ENCODE measurements at regions not wholly inside any gene's neighbourhood (a gene's known extent, or its start where the extent isn't known, plus 50 kb on each side); places are given as distances from the start of the nearest gene placed in this dataset.

GRCh38 chr5:125584140-125584520 is 837.7 kb upstream of the ZNF608 start:
- DNase-seq = no peak

DNA sequence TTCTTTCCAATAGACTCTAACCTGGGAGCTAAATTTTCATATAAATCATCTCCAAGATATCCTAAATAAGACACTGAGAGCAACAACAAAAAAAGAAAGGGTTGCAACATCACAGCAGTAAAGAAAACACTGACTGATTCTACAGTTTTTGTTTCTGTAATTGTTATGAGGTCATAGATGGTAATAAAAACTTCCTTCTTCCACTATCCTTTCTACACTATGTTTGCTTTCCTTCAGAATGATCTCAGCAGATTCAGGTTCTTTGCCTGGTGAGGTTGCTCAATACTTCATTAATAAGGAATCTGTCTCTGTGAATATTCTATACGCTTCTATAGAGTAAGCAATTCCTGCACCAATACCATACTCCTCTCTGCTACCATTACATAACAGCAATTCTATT is 835.6 kb upstream of the GRAMD2B start:
- DNase-seq = no peak

- DNase-seq = no peak
Measured at GRCh38 chr5:125592856-125593255, 830.4 kb upstream of the GRAMD2B start.

DNA sequence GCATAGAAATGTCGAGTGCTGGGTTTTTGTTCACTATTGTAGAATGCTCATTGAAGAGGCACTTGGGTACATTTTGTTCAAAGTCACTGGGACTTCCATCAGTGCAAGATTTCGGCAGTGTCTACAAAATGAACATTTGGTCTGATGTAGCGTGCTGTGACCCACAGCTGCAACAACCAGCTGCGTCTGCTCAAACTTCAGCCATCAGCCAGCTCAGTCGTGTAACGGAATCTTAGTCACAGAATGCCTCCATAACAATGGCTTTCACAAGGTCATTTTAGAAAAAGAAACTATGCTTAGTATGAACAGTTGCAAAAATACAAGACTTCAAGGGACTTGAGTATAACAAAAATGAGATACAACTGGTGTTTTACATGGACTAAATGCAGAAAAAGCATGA is 828.1 kb upstream of the GRAMD2B start:
- no peak for DNase-seq

DNA sequence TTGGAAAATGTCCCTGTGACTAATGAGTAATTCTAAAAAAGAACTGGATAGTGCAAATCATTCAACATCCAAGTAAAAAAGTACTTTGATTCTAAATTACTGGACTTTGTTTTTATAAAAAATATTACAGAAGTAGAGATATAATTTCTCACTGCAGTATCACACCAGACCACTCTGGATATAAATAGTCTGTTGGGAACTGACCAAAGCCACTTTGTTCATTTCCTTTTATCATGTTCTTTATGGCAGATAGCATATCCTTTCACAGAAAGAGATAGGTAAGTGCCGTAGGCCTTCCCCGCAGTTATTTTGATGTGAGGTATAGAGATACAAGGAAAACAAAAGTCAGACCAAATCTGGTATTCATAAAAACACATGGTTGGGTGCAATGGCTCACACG is 827.4 kb upstream of the GRAMD2B start:
- no peak for DNase-seq

DNA sequence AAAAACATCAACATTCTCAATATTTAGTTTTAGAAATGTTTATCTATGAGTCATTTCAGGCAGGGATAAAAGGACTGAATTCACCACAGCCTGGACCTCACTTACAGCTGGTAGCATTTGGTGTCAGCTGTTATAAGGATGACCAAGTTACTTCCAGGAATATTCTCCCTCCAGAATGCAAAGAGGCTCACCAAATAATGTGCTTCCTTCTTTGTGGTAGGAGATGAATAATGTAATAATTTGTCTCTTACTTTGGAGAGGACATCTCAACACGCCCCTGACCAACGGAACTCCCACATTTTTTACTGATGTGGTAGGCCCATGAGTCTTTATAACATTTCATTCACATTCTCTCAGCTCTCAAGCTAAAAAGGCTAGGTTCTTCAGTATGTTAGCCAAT is 825.9 kb upstream of the GRAMD2B start:
- no peak for DNase-seq

DNA sequence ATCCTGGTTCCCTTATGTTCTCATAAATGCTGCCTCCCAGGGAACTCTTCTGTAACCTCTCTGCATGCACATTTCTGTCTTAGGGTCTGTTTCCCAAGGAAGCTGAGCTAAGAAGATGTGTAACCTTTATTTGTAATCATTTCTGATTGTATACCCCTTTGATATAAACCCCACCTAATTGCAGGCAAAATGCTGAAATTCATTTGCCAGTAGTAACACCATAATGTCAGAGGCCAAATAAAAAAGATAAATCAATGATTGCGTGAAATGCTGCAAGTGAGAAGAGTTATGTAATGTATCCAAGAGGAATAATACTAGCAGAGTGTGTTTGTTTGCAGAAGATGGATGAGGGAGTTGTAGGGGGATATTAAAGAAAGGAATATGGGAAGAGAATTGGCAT is 822.6 kb upstream of the GRAMD2B start:
- no peak for DNase-seq

GRCh38 chr5:125602184-125602583 is 821.0 kb upstream of the GRAMD2B start:
- DNase-seq = no peak

- no peak for DNase-seq
Measured at GRCh38 chr5:125603321-125603720, 819.9 kb upstream of the GRAMD2B start.

GRCh38 chr5:125604104-125604503 is 819.1 kb upstream of the GRAMD2B start:
- no peak for DNase-seq

DNA sequence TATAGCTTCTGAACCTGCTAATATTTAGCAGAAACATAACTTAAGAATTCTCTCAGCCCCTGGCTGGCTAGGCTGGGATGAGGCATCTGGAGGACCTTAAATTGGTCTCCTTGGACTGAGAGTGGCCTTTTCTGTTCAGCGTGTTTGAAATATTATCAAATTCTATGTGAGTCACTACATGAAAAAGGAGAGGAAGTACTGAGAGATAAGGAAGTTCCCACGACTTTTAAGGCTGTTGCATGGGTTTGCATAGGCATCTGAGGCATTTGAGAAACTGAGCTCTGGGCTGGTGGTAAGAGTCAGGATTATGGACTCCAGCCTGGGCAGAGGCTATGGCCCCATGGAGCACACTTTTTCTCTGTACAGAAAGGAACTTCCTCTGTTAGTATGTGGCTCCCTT is 816.2 kb upstream of the GRAMD2B start:
- DNase-seq = no peak

- no peak for DNase-seq
Measured at GRCh38 chr5:125609011-125609410, 814.2 kb upstream of the GRAMD2B start.

GRCh38 chr5:125610892-125611291 is 812.3 kb upstream of the GRAMD2B start:
- no peak for DNase-seq

GRCh38 chr5:125611541-125611940 is 811.7 kb upstream of the GRAMD2B start:
- no peak for DNase-seq

DNA sequence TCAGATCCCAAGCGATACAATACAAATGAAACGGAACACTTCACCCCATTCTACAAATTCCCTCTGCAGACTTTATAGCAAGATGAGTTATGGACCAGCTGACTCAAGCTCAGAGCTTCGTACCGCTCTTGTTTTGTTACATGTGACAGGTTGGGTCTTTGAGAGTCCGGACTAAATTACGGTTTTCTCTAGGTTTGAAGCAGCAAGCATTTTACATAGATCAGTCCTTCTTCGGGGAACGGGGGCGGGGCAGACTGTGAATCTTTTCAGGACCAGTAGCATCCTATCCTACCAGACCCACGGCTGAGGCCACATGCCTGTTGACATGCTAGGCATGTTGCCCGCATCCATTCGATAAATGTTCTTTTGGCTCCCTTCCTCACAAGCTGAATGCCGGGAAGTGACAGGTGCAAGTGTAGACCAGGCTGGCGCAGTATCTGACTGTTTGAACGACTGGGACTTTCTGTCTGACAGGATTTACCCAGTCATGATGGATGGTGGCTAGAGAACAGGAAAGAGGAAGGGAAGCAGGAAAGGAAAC is 811.0 kb upstream of the GRAMD2B start:
- no peak for DNase-seq

- DNase-seq = no peak
Measured at GRCh38 chr5:125612776-125613175, 810.4 kb upstream of the GRAMD2B start.

GRCh38 chr5:125630237-125630636 is 793.0 kb upstream of the GRAMD2B start:
- no peak for DNase-seq

GRCh38 chr5:125633523-125633922 is 789.7 kb upstream of the GRAMD2B start:
- no peak for DNase-seq

DNA sequence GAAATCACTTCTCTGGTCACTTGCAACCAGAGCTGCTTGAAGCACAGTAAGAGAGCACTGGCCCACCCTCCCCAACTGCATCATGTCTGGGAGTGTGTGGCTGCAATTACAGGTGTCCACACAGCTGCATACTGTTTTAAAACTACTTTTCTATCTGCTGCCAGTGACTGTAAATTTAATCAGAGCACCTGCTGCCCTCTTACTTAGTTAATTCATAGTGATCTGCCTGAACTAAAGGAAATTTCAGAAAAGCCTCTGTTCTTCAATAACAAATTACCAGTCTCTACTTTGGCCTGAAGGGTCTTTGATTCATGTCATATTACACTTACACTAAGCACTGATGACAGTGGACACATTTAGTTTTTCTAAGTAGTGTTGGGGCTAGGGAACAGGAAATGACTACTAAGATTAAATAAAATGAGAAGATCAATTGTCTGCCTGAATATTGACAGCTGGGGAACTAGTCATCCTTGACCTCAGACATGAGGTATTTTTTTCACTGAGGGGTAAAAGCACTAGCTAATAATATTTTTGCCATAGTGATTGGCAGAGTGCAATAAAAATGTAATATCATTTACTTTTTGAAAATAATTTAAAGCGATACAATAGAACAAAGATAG is 788.9 kb upstream of the GRAMD2B start:
- DNase-seq = no peak

- DNase-seq = no peak
Measured at GRCh38 chr5:125639858-125640257, 783.4 kb upstream of the GRAMD2B start.

GRCh38 chr5:125652761-125653160 is 770.4 kb upstream of the GRAMD2B start:
- no peak for DNase-seq

DNA sequence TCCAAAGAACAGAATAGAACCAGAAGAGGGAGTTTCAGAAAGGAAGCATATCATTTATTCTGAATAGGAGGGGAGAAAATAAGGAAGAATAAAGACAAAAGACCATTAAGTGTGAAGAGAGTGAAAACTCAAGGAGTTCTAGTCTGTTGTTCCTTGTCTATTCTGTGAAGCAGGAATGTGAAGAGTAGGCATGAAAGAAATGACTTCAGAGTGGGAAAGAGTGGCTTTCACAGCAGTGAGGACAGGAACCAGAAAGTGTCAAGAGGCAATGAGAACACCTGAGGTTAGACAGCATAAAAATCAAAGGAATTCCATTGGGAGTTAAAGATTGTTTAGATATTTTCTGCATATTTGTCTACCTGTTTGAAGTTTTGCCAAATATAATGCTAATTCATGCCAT is 768.8 kb upstream of the GRAMD2B start:
- DNase-seq = no peak

- no peak for DNase-seq
Measured at GRCh38 chr5:125655156-125655555, 768.1 kb upstream of the GRAMD2B start.

GRCh38 chr5:125657936-125658335 is 765.3 kb upstream of the GRAMD2B start:
- no peak for DNase-seq

DNA sequence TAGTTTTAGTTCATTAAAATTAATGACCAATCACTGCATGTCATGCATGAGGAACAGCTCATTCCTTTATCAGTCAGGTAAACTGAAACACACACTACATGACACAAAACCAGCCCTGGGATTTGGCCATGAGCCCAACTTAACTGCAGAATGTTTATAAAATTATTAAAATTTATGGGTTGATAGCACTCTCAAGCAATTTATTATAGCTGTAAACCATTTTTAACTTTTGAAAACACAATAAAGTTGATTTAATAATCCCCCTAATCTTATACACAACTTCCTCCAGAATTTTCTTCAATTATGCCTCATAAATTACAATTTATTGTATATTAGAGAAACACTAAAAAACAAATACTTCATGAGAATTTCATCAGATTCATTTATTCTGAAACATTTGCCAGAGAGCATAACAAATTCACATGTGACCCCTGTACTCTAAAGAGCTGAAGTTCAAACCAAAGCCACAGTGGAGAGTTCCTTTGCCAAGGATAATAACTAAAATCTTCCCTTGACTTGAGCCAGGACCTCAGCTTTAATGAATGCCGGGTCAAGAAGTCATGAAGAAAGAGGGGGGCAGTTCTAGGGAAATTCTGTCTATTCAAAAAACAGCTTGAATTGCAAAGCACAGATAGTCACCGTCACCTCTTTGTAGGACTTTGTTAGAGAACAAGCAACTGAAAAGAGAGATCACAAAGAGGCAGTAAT is 763.7 kb upstream of the GRAMD2B start:
- DNase-seq = no peak
